Left lobe of liver (tissue), 2 donors: ENCODE measurements at regions not wholly inside any gene's neighbourhood (a gene's known extent, or its start where the extent isn't known, plus 50 kb on each side); places are given as distances from the start of the nearest gene placed in this dataset.

Experiments
- ATAC-seq: fragments of 200-7000 bp; cut with Tn5 transposase; one replicate; pipeline ENCODE4 v1.9.1; 2020; ENCODE audit warnings: mild to moderate bottlenecking, moderate library complexity
- DNase-seq: peaks from one replicate; pipeline ENCODE4 v3.0.0-alpha.2; 2020; ENCODE audit warnings: low spot score
- donor health status: DM: no; HTN: no; CAD: no; lungs with moderate emphysema.
- donor health status: DM: no; HTN: yes; CAD: no.

GRCh38 chr17:14777291-14777690 lies 476.4 kb downstream of the HS3ST3B1 start:
- DNase-seq: no peak
- no peak for ATAC-seq

GRCh38 chr17:14776791-14777190 lies 475.9 kb downstream of the HS3ST3B1 start:
- no peak for ATAC-seq

GRCh38 chr17:14775731-14776492 lies 475.0 kb downstream of the HS3ST3B1 start:
- no peak for DNase-seq
- no peak for ATAC-seq

More at GRCh38 chr17:14776791-14777190, 475.9 kb downstream of the HS3ST3B1 start:
- no peak for DNase-seq

- DNase-seq (no peak), ATAC-seq (no peak)
Measured at GRCh38 chr17:14774774-14775173, 473.9 kb downstream of the HS3ST3B1 start.

GRCh38 chr17:14772776-14773175 lies 471.9 kb downstream of the HS3ST3B1 start:
- DNase-seq (no peak), ATAC-seq (no peak)

- no peak for DNase-seq
- ATAC-seq: no peak
Measured at GRCh38 chr17:14771543-14771942, 470.7 kb downstream of the HS3ST3B1 start.

GRCh38 chr17:14768923-14769322 lies 468.0 kb downstream of the HS3ST3B1 start:
- DNase-seq (no peak), ATAC-seq (peak; percentile 57)

- no peak for ATAC-seq
- no peak for DNase-seq
Measured at GRCh38 chr17:14762736-14763479, 462.0 kb downstream of the HS3ST3B1 start.

GRCh38 chr17:14760719-14761411 lies 460.0 kb downstream of the HS3ST3B1 start:
- DNase-seq: peak; percentile 57
- ATAC-seq: peak; percentile 86

GRCh38 chr17:14760212-14760611 lies 459.3 kb downstream of the HS3ST3B1 start:
- ATAC-seq: no peak

GRCh38 chr17:14759325-14759724 lies 458.4 kb downstream of the HS3ST3B1 start:
- ATAC-seq (peak; percentile 47), DNase-seq (no peak)

More at GRCh38 chr17:14760212-14760611, 459.3 kb downstream of the HS3ST3B1 start:
- DNase-seq: no peak

- peak; percentile 64 for DNase-seq
- ATAC-seq: peak; percentile 76
Measured at GRCh38 chr17:14756479-14756878, 455.6 kb downstream of the HS3ST3B1 start.

GRCh38 chr17:14755002-14755401 lies 454.1 kb downstream of the HS3ST3B1 start:
- ATAC-seq (no peak), DNase-seq (no peak)

GRCh38 chr17:14753383-14753782 lies 452.5 kb downstream of the HS3ST3B1 start:
- ATAC-seq (no peak), DNase-seq (no peak)

- no peak for ATAC-seq
- DNase-seq: no peak
Measured at GRCh38 chr17:14752011-14752410, 451.1 kb downstream of the HS3ST3B1 start.

GRCh38 chr17:14750866-14751265 lies 450.0 kb downstream of the HS3ST3B1 start:
- DNase-seq (no peak), ATAC-seq (no peak)

- no peak for ATAC-seq
Measured at GRCh38 chr17:14749269-14749668, 448.4 kb downstream of the HS3ST3B1 start.

GRCh38 chr17:14748036-14748710 lies 447.3 kb downstream of the HS3ST3B1 start:
- no peak for DNase-seq
- no peak for ATAC-seq

More at GRCh38 chr17:14749269-14749668, 448.4 kb downstream of the HS3ST3B1 start:
- no peak for DNase-seq

GRCh38 chr17:14747603-14747950 lies 446.7 kb downstream of the HS3ST3B1 start:
- no peak for DNase-seq
- no peak for ATAC-seq

- no peak for DNase-seq
- ATAC-seq: no peak
Measured at GRCh38 chr17:14746822-14747602, 446.1 kb downstream of the HS3ST3B1 start.
